NCI-H774 (cell line): ENCODE measurements at regions not wholly inside any gene's neighbourhood (a gene's known extent, or its start where the extent isn't known, plus 50 kb on each side); places are given as distances from the start of the nearest gene placed in this dataset.

Experiments used
- DNase-seq: peaks from one replicate; lab custom pipeline; 2025; lab: John Stamatoyannopoulos, UW

- no peak for DNase-seq
These were observed 126.9 kb upstream of the CTAGE1 start for GRCh38 chr18:22544626-22545025.

- DNase-seq = no peak
These were observed 127.5 kb upstream of the CTAGE1 start for GRCh38 chr18:22545066-22545760.

GRCh38 chr18:22546905-22547570, 129.3 kb upstream of the CTAGE1 start:
- no peak for DNase-seq

GRCh38 chr18:22547807-22548561, 130.3 kb upstream of the CTAGE1 start:
- no peak for DNase-seq

- no peak for DNase-seq
These were observed 131.7 kb upstream of the CTAGE1 start for GRCh38 chr18:22549260-22549937.

GRCh38 chr18:22550366-22550765, 132.7 kb upstream of the CTAGE1 start:
- no peak for DNase-seq

- no peak for DNase-seq
These were observed 133.1 kb upstream of the CTAGE1 start for GRCh38 chr18:22550861-22551260.

- DNase-seq = no peak
These were observed 133.9 kb upstream of the CTAGE1 start for GRCh38 chr18:22551536-22552151.

GRCh38 chr18:22552254-22552653, 134.5 kb upstream of the CTAGE1 start:
- no peak for DNase-seq

GRCh38 chr18:22552899-22553460, 135.3 kb upstream of the CTAGE1 start:
- DNase-seq = no peak

GRCh38 chr18:22556222-22557167, 138.8 kb upstream of the CTAGE1 start:
- no peak for DNase-seq

- DNase-seq = no peak
These were observed 139.6 kb upstream of the CTAGE1 start for GRCh38 chr18:22557168-22557941.

- DNase-seq = no peak
These were observed 141.2 kb upstream of the CTAGE1 start for GRCh38 chr18:22558945-22559385.

GRCh38 chr18:22559414-22560274, 141.9 kb upstream of the CTAGE1 start:
- DNase-seq = peak; percentile 17

- no peak for DNase-seq
These were observed 142.5 kb upstream of the CTAGE1 start for GRCh38 chr18:22560275-22560610.

- no peak for DNase-seq
These were observed 143.1 kb upstream of the CTAGE1 start for GRCh38 chr18:22560797-22561196.

GRCh38 chr18:22563164-22563583, 145.5 kb upstream of the CTAGE1 start:
- DNase-seq = peak; percentile 36

- no peak for DNase-seq
These were observed 146.3 kb upstream of the CTAGE1 start for GRCh38 chr18:22564036-22564435.
